ENCODE measurements at regions not wholly inside any gene's neighbourhood (a gene's known extent, or its start where the extent isn't known, plus 50 kb on each side); places are given as distances from the start of the nearest gene placed in this dataset.
"Not testable (repeated sequence)": the region's sequence is repeated elsewhere in the genome, so short reads cannot be mapped to it uniquely, and the experiment has no call there.

DNA sequence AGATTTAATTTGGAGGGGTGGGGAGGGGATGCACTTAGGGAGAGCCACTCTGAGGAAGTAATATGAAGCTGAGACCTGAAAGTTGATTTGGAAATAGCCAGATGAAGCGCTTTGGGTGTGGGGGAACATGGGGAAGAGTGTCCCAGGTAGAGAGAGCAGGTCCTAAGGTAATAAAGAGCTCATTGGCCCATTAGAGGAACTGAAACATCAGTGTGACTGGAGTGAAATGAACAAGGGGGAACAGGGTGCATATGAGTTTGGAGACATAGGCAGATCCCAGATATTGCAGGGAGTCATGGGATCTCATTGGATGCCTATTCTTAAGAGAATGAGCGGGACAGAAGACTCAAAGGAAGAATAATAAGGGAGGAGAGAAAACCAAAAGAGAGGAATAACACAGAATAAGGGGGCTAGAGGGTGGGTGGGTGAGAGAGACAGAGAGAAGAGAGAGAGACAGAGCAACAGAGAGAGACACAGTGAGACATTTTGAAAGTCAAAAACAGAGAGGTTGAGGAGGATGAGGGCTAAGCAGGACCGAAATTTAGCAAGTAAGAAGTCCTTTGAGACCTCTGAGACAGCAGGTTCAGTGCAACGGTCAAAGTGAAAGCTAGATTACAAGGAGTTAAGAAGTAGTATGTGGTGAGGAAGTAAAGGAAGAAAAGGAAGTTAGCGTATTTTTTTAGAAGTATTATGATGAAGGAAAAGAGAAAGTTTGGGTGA is 54.1 kb upstream of the NOTCH2NLA start:
- TF ChIP-seq EZH2 (IDR thresholded peaks at IDR 0.05; ENCODE audit: borderline replicate concordance, insufficient read depth, low read depth, low read length, poor library complexity, severe bottlenecking), result not testable (repeated sequence)
- TF ChIP-seq, protein P1, sequence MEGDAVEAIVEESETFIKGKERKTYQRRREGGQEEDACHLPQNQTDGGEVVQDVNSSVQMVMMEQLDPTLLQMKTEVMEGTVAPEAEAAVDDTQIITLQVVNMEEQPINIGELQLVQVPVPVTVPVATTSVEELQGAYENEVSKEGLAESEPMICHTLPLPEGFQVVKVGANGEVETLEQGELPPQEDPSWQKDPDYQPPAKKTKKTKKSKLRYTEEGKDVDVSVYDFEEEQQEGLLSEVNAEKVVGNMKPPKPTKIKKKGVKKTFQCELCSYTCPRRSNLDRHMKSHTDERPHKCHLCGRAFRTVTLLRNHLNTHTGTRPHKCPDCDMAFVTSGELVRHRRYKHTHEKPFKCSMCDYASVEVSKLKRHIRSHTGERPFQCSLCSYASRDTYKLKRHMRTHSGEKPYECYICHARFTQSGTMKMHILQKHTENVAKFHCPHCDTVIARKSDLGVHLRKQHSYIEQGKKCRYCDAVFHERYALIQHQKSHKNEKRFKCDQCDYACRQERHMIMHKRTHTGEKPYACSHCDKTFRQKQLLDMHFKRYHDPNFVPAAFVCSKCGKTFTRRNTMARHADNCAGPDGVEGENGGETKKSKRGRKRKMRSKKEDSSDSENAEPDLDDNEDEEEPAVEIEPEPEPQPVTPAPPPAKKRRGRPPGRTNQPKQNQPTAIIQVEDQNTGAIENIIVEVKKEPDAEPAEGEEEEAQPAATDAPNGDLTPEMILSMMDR (IDR thresholded peaks at IDR 0.05), result not testable (repeated sequence)

Data from B cell (primary cell).